NCI-H345 (cell line): ENCODE measurements at regions not wholly inside any gene's neighbourhood (a gene's known extent, or its start where the extent isn't known, plus 50 kb on each side); places are given as distances from the start of the nearest gene placed in this dataset.

Experiments used
- DNase-seq: peaks from one replicate; lab custom pipeline; 2025; lab: John Stamatoyannopoulos, UW

DNA sequence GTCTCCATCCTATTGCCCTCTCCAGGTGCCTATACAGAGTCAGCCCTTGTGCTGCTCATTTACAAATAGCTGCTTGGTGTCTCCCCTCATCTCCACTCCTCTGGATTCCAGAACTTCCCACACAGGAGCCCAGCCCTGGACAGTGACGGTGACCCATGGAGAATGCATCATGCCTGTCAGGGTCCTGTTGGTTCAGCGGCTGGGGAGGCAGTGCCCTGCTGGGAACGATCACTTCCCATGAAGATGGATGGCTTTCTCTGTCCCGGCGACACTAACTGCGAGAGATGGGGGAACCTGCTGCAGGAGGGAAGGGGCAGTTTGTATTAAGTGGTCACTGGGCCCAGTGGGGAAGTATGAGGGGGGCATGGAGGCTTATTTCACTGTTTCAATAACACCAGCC lies 395.0 kb upstream of the TBX3 start:
- DNase-seq, result no peak

DNA sequence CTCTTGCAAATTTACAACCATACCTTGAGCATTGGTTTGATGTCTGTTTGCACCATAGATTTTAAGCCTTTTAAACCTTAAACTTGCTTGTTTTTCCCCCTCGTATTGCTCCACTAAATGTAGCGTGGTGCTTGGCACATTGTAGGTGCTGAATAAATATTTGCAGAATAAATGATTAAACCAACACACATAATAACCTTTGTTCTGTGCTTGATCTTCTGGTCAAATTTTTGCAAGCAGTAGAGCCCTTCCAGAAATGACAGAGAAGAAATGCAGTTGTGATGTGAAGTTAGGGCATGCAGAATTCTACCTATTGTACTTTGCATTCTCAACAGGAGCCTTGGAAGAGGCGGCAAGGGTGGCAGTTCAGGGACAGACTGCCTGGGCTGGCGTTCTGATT lies 394.4 kb upstream of the TBX3 start:
- no peak for DNase-seq

DNA sequence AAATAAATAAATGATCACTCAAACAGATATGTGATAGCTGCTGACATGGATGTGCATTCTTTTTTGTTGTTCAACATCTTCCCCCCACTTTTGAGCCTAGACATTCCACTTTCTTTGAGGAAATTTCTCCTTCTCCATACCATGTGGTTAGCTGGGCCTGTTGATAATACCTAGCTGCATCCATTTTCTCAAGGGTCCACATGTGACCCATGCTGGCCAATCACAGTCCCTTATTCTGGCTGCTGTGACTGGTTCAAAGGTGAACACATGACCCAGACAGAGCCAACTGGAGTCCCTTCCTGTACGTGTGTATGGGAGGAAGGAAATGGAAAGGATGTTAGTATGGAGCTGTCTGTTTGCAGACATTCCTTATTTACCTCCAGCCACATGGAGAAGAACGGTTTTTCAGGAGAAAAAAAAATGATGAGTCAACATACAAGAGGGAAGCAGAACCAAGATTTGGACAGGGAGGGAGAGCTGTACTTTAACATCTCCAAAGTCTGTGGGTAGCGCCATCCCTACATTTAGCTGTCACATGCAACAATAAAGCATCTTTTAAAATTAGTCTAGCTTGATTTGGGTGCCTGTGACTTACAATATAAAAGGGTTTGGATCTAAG lies 391.7 kb upstream of the TBX3 start:
- DNase-seq, result no peak

DNA sequence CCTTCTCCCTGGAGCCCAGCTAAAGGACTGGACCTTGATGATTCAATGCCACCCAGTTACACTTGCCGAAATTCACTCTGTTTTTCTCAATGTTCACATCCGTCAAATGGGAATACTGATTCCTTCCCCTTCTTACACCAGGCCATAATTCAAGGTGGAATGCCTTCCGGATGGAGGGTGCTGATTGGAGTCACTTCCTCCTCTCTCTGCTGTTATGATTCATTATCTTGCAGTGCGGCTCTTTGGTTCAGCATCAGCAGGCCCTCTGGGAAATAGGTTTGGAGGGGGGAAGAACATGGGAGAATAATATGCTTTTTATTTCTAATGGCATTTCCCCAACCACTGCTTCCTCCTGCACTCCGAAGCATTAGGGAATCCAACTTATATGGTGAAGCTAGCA lies 390.6 kb upstream of the TBX3 start:
- DNase-seq, result no peak

DNA sequence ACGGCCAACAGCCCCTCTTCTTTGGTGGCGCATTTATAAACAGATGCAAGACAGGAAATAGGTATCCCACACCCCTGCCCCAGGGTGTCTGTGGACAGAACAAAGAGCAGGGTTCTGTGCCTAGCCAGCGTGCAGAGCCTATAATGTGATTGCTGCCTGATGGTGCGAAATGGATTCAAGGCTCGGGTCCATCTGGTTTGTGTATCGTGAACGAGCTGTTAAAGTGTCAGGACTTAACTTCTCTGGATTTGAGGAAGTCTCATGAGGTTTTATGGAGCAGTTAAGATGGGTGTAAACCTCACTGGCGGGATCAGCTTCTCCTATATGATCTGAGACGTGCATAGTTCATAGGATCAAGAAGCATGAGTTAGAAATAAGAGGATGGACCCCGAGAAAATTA lies 388.7 kb upstream of the TBX3 start:
- DNase-seq, result no peak

DNA sequence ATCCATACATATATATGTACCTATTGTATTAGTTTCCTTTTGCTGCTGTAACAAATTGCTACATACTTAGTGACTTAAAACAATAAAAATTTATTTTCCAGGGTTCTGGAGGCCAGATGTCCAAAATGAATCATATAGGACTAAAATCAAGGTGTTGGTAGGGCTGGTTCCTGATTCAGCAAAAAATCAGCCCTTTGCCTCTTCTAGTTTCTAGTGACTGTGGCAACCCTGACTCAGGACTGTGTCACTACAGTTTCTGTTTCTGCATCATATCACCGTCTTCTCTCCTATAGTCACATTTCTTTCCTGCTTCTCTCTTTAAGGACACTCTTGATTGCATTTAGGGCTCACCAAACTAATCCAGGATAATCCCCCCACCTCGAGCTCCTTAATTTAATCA lies 386.3 kb upstream of the TBX3 start:
- no peak for DNase-seq

DNA sequence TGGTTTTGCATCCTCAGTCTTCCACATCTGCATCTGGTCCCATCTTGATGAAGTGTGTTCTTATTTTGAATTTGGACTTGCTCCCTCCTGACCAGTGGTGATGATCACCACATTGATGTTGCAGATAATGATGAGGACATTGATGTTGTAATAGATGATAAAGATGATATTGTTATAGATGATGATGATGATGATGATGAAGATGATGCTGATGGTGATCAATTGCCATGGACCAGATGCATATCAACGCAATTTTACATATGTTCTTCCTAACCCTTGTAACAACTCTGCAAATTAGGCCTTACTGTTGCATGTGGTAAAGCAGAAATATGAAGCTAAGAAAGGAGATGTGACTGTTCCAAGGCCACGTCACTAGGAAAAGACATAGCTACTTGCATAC lies 380.3 kb upstream of the TBX3 start:
- no peak for DNase-seq

DNA sequence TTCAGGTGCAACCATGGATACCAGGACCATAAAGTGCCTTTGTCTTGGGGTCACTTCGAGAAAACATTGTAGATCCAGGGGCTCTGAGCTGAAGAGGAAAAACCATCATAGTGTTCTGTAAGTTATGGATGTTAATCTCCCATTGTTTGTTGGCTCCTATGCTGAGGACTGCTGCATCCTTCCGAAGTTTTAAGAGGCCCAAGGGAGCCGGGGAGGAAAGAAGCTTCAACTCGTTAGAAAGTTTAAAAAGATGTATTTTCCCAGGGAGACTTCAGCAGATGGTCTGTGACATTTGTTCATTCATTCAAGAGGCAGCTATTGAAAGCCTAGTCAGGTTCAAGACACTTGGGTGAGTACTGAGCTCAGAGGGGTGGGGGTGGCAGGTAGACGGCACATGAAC lies 378.8 kb upstream of the TBX3 start:
- no peak for DNase-seq

DNA sequence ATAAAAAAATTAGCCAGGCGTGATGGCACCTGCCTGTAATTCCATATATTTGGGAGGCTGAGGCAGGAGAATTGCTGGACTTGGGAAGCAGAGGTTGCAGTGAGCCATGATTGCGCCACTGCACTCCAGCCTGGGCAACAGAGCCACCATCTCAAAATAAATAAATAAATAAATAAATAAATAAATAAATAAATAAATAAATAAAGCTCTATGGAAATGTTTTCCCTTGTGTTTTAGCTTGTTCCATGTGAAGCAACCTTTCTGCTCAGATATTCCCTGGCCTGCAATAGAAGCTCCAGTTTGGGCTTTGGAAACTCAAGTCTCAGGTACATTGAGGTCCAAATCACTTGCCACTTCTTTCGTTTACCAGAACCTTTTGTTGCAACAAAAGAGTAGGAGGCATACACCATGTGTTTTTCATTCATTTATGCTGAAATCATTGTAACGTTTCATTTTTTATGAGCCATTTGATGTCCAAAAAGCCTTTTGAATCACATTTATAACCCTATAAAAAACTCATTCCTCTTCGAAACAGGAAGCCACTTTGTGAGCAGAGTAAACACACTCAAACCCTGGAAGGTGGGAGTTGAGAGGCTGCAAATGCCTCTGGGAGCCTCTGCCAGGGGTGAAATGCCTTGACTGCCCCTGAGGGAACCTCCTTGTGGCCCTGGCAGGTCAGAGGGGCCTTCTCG lies 376.6 kb upstream of the TBX3 start:
- DNase-seq, result no peak

DNA sequence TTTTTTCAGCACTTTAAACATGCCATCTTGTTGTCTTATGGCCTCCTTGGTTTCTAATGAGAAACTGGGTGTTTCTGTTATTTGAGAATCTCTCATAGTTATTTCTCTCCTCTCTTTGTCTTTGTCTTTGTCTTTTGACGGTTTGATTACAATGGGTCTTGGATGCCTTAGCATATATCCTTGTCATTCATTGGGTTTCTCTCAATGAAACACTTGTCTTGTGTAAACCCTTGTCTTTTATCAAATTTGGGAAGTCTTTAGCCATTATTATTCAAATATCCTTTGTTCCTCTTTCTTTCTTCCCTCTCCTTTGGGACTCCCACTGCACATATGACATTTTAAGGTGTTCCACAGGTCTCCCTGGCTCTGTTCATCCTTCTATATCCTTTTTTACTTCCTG lies 373.5 kb upstream of the TBX3 start:
- no peak for DNase-seq

DNA sequence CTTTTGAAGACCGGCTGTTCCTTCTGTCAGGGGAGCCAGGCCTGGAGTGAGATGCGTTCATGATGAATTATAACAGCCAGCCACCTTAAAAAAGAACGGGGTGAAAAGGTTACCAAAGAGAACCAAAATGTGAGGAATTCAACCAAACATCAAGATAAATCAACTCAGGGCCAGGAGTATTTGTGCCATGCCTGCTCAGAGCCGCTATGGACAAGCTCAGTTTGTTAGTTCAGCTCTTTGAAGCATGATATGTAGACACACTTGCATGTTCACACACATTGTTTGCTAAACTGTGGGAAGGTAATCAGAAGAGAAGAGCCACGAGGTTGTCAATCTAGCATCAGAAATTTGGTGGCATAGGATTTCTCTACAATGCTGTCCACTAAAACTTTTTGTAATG lies 367.4 kb upstream of the TBX3 start:
- no peak for DNase-seq

DNA sequence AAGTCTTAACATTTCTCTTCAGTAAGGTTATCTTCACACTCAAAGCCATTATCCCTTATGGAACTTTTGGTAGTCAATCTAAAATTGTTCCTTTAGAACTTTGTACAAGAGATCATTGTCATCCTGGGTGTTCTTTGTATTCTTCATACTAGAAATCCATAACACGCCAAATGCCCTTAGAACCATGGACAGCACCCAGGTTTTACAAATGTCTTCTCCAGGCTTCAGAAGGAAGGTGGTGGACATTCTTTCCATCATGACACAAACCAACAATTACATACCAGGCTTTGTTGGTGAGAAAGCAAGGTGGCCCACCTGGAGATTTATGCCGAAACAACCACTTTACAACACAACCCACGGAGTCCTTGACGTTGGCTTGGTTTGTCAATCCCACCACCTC lies 365.6 kb upstream of the TBX3 start:
- DNase-seq, result no peak

DNA sequence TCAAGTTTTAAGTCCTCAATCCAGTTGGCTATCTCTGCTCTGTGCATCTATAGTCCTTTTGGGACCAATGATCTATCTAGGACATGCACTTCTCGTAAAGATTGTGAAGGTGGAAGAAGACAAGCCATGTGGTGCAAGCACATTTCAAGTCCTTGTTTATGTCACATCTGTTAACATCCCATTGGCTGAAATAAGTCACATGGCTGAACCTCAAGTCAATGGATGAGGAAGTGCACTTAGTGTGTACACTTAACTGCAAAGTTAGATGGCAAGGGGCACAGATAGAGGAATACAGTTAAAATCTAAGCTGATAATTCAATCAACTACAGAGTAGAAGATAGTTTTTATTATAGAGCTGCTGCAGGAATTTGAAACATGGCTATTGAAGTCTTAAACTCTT lies 362.8 kb upstream of the TBX3 start:
- no peak for DNase-seq

DNA sequence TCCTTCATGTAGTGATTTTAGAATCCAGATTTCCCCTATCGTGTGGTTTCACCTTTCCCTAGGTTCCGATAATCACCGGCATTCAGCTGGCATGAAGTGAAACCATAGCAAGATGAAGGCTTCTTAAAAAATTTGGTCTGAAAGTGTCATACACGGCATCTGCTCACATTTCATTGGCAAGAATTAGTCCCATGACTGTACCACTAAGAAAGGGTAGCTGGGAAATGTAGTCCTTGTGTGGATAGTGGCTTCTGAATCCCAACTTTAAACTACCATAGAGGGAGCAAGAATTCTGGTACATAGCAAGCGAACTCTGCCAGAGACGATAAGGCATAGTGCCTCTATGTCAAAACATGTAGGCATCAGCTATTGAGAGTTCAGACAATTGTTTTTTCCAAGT lies 360.1 kb upstream of the TBX3 start:
- no peak for DNase-seq

DNA sequence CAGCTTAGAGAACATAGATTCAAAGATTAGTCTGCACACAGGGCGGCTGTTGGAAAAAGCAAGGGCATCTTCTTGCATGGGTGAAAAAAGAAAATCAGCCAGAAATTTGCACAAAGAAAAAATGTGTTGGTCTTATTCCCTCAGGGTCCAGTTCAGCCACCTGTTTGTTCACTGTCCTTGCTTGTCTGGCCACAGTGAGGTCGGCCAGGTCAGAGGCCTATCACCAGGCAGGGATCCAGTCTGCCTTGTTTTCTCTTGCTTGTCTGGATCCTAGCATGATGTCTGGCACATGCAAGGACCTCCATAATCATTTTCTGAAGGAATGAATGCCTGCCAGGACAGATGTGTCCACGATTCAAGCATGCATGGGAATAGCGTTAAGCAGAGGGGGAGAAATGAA lies 359.1 kb upstream of the TBX3 start:
- DNase-seq, result no peak

DNA sequence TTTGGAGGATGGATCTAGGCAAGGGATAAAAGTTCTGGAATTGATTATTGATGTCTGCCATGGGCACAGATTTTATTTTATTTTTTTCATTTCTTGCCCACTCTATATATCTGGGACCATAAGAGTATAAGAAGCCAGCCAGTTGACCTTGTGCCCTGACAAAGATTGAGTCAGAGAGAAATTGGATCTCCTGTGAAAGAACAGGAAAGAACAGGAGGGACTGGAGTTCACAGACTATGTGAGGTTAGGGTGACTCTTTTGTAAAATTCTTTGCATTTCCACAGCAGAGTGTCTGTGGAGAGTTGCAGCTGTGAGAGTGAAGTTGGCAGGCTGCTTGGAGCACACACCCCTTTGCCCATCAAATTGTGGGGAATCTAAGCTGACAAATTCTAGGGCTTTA lies 358.4 kb upstream of the TBX3 start:
- no peak for DNase-seq

DNA sequence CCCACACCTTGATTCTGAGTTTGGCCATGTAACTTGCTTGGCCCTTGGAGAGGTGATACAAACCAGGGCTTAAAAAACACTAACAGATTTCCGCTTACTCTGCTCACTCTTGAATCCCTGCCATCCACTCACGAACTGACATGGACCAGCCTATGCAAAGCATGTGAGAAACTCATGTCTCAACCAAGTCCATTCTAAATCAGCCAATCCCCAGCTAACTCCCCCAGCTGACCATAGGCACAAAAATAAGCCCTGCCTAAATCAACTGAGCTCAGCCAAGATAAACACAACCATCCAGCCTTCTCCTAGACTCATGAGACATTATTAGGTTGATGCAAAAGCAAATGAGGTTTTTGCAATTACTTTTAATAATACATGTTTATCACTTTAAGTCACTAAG lies 353.9 kb upstream of the TBX3 start:
- no peak for DNase-seq

DNA sequence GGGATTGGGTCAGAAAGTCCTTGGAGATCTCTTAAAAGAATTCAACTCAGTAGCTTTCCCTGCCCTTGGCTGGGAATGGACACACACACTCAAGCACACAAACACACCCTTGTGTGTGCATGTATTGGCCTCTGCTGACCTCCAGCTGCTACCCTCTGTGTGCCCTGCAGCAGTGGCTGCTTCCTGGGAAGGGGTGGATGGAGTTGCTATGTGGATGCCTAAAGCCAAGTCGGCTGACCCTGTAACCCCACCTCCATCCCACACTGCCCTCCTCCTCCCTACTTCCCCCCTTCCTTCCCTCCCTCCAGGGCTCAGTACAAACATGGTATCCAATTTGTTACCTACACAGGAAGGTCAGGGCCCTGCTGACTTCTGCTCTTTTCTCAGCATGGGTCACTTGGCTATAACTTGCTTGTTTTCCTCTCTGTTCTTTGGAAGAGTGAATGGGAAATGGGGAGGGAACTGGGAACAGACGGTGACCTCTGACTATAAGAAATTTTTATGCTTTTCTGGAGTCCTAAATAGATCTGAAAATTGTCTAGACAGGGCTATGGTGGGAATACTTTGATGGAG lies 351.6 kb upstream of the TBX3 start:
- no peak for DNase-seq

DNA sequence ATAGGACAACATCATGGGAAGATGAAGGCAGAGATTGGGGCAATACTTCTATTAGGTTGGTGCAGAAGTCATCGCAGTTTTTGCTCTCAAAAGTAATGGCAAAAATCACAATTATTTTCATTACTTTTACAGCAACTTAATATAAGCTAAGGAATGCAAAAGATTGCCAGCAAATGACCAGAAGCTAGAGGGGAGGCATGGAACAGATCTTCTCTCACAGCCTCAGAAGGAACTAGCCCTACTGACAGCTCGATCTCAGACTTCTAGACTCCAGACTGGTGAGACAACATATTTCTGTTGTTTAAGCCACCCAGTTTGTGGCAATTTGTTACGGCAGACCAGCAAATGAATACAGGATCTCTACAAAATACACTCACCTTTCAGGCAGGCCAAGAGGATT lies 348.5 kb upstream of the TBX3 start:
- no peak for DNase-seq

DNA sequence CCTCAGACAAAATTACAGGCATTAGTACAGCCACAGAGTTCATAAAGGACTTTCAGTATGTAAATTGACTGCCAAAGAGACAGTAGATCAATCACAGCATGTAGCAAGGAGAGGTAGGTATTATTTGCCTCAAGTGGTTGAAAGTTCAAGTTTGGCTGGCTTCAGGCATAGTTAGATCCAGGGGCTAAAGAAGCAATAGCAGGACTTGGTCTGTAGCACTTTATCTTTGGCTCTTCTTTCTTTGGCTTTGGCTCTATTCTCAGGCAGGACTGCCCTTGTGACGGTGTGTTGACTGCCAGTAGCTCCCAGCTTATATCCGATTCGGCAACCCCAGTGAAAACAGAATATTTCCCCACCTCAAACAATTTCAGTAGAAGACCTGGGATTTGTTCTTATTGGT lies 346.0 kb upstream of the TBX3 start:
- DNase-seq, result no peak

DNA sequence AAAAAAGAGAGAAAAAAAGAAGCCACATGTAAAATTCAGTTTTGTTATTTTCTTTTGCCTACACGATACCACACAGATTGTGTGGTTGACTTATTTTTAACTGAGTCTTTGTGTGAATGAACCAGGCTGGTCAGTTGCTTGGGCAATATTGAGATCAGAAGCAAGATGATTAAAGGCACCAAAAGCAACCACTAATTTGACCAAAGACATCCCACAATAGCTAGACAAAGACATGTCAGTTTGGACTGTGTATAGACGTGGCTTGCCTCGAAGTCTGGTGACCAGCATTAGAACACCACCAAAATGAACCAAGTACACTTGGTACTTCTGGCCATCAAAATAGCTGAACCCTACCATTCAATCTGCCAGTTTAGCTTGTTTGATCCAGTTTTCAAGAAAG lies 340.6 kb upstream of the TBX3 start:
- DNase-seq, result no peak

DNA sequence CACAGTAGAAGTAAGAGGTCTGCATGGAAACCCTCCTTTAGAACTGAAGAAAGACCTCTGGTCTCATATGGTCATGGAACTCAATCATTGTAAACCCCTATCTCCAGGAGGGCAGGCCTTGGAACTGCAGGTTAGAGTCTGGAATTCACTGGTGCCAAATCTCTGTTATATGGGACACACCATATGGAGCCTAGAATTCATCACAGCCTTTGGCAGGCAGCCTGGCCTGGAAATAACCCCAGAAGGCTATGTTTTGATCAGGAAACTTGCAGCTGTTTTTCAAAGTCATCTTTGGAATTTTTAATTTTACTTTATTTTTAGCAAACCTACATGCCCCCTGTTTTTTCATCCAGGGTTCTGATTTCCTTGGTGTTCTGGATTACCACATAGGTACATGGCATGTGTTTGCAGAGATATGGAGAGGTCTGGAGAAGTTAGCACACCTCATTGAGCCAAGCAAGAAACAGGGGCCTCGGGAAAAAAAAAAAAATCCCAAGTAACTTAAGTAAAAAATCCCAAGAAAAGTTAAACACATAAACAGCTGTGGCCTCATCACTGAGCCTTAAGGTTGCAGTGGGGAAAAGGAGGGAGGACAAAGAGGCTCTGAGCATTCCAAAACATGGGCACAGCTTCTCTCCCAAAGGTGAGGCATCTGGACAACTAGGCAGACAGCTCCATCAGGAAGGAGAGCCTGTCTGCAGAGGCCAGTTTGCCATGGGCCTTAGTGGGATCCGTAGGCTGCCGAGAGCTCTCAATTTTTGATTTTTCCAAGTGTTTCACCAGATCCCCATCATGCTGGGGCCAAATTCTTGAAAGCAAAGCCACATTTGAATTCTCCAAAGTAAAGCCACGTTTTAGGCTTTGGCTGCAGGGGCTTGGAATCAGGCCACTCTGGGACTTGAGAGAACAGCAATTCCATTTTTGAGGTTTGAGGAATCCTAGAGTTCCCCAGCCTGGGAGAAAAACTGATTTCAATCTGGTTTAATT lies 339.6 kb upstream of the TBX3 start:
- no peak for DNase-seq

DNA sequence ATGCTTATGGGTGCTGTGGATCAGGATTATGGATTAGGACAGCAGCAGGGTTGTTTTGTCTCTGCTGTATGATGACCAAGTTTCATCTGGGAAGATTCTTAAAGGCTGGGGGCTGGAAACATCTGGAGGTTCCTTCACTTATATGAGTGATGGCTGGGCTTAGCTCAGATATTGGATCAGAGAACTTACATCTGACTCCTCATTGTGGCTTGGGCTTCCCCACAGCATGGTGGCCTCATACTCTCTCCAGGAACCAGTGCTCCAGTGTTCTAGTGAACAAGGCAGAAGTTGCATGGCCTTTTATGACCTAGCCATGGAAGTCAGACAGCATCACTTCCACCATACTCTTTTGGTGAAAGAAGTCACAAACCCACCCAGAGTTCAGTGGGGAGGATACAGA lies 336.1 kb upstream of the TBX3 start:
- no peak for DNase-seq
